ENCODE measurements at regions not wholly inside any gene's neighbourhood (a gene's known extent, or its start where the extent isn't known, plus 50 kb on each side); places are given as distances from the start of the nearest gene placed in this dataset.

DNA sequence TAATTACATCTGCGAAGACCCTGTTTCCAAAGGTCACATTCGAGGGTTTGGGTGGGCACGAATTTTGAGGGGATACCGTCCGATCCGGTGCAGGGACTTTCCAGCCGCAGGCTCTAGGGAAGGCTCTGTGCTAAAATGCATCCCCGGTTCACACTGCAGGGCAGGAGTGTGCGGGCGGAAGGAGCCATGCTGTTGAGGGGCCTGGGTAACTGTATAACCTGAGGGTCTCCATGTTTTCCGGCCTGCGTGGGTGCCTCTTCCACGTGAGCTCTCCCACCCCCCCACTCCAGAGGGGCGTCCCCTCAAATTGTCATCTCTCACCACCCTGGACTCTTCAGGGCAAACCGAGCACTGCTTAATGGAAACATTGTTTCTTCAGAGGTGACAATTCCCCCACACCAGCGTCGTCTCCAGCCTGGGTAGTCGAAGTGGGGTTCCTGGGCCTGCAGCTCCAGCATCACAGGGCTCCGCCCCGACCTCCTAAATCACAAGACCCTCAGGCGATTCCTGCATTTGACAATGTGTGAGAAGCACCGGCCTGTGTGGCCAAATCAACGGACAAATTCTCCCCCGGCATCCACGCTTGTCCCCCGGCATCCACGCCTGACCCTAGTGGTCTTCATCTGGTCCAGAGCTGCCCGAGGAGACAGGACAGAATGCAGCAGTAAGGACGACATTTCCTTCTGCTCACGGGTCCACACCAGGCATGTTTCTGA lies 51.2 kb downstream of the FOXL3 start:
- no peak for DNase-seq (ENCODE audit: low read depth, low spot score)

DNA sequence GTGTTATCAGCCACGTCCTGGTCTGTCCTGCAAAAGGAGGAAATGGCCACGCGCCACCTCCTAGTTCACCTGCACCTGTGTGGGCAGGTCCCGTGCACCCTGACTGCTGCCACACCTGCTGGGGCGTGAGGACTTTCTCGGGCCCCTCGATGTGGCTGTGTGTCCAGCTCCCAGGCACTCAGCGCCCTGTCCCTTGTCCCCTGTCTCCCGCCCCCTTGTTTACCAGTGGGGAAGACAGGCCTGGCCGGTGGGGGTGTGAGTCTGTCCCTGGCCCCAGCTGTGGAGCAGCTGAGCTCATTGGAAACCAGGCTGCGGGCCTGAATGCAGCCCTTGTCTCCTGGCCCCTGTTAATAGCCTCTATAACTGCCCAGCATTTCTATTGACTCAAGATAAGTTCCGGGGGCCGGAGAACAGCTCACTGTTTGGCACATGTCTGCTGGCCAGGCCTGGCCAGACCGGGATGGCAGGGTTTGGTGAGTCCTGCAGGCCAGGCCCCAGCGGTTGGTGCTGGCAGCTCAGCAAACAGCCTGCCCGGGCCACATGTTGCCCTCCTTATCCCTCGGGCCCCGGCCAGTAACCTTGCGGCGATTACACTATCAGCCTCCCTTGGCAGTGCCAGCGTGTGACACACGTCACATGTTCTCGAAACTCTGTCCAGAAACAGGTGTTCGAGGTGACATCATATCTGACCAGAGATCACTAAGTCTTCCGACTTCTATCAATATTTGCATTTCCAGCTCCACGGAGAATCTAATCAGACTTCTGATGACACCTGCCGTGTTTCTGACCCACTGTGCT lies 52.1 kb downstream of the FOXL3 start:
- no peak for DNase-seq (ENCODE audit: low read depth, low spot score)

DNA sequence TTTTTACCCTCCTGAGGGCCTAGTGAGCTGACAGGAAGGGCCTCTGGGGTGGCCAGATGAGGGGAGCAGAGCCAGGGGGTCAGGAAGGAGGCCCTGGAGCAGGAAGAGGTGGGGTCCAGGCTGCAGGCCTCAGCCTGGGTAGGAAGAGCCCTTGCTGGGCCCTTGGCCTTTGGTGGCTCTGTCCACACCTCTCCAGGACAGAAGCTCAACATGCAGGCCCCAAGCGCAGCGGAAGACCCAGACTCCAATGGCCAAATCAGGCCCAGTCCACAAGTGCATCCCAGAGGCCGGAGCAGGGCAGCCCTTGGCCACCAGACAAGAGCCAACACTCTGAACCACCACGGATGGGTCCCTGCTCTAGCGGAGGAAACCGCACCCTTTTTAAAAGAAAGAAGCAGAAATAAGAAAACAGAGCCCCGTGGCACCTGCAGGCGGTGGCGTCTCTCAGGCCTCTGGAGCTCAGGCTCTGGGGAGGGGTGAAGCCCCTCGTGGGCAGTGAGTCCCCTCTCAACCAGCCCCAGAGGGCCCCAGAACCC lies 52.8 kb downstream of the FOXL3 start:
- no peak for DNase-seq (ENCODE audit: low read depth, low spot score)

DNA sequence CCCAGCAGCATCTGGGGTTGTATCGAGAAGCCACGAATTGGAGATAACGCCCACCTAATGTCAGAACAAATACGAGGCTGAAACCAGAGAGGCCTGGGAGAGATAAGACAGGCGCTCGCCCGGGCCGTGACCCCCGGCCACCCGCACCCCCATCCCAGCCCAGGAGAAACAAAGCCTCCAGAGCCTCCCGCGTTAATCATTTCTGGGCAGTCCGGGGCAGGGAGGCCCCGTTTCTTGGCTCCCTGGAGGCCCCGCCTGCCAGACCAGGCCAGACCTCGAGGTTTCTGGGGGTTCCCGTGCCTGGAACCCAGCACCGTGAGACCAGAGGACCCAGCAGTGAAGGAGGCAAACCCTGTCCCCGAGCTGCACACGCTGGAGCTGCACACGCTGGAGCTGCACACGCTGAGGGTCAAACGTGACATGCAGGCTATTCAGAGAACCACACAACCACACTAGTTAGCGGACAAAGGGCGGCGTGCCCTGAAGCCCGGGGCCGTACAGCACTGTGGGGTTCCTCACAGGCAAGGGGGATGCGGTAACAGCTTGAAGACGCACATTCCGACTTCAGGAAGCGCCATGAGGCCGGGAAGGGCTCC lies 53.4 kb downstream of the FOXL3 start:
- DNase-seq (ENCODE audit: low read depth, low spot score): no peak

DNA sequence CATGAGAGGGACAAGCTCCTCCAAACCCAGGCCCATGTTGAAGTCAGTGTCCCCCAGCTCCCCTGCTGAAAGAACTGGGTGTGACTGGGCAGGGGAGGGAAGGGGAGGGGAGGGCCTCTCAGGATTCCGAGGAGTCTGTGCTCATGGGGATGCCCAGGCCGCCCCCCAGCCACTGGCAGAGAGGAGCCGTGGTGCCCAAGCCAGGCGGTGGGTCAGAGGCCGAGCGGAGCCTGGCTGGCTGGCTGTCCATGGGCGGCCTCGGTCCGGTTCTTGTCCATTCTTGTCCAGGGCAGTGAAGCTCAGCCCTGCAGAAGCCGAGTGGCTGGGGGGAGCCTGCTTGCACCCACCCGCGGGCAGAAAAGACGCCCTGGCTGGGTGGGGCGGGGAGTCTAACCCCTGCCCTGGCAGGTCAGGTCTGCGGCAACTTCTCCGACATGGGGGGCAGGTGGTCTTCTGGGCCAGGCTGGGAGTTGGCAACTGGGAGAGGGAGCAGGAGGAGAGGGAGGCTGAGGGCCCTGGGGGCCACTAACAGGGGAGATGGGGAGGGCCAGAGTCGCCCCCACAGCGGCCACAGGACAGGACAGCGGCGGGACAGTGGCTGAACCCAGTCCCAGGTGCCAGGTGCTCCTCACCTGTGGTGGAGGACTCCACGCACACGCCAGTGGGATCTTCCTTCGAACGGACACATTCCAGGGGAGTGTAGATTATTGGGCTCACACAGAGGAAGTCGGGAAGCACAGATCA lies 54.1 kb downstream of the FOXL3 start:
- no peak for DNase-seq (ENCODE audit: low read depth, low spot score)

DNA sequence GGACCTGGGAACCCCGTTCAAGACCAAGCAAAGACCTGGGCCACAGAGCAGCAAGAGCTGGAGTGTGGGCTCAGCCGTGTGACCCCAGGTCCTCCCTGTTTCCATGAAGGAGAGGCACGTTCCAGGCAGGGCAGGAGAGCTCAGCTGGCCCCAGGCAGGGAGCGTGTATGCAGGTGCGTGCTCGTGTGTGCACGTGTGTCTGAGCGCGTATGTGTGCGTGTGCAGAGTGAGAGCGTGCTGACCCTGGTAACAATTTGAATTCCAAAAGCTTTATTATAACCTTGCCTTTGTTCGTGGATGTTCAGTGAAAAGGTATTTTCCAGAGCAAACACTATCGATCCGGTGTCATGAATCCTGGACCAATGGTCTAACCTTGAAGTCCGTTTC lies 54.6 kb downstream of the FOXL3 start:
- DNase-seq (ENCODE audit: low read depth, low spot score): no peak

DNA sequence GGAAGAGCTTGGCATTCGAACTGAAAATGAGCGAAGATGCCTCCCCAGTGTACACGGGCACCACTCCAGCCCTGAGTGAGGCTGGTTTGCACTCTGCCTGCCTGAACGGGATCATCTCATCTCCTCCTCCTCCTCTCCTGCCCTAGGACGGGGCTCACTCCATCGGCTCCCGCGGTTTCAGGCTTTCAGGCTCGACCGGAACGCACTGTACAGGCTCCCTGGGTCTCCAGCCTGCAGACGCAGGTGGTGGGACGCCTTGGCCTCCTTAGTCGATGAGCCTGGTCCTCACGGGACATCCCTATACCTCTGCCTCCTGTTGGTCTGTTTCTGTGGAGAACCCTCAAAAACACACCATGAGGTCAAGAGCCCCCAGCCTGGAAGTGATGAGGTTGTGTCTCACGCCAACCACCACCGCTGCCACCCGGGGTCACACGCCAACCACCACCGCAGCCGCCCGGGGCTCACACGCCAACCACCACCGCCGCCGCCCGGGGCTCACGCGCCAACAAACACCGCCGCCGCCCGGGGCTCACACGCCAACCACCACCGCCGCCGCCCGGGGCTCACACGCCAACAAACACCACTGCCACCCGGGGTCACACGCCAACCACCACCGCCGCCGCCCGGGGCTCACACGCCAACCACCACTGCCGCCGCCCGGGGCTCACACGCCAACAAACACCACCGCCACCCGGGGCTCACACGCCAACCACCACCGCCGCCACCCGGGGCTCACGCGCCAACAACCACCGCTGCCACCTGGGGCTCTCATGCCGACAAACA lies 56.3 kb downstream of the FOXL3 start:
- DNase-seq (ENCODE audit: low read depth, low spot score): no peak

DNA sequence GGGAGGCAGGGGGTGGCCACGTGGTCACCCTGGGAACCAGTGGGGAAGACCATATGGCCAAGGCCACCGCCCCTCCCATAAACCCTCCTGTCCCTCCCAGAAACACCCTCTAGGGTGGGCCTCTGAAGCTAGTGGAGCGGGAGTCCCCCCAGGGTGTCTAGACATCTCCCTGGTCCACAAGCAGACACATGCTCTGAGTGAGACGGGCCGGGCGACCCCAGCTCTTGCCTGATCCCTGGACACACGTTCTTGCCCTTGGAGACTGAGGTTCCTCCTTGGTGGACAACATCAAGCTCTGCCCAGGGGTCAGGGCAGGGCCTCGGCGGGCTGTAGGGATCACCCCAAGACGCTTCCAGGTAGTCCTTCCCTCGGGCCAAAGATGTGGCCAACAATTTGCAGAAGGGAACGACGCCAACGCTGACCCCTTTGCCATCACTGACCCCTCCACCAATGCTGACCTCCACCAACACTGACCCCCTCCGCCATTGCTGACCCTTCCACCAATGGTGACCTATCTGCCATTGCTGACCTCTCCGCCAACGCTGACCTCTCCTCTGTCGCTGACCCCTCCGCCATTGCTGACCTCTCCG lies 57.1 kb downstream of the FOXL3 start:
- DNase-seq (ENCODE audit: low read depth, low spot score): no peak

DNA sequence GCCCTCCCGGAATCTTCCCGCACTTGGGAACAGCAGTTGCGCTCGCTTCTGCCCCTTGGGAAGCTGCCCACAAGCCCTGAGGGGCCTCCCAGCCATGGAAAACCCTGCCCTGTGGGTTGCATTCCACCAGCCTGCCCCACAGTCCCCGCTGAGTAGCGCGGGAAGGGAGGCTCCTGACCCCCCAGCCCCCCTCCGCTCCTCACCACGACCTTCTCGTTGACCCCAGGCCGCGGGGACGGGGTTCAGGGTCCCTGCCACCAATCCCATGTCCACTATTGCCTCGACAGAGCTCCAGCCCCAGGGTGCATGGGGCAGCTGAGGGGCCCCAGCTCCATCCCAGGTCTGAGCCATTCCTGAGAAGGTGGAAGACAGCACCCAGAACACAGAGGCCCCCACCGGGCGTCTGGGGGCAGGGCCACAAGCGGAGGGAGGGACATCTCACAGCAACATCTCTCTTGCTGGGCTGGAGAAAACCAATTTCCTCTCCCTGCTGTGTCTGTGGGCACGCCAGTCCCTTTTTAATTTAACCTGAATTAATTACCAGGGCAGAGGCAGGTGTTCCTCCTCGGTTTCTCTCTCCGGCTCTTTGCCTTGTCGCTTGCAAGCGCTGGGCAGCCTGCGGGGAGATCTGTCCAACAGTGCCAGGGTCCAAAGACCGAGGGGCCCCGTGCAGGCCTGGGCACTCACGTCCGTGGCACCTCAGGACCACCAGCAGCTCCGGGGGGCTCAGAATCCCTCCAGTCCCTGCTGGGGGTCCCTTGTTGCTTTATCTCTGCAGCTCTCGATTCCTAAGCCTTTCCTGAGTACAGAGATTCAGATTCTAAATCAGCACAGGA lies 57.9 kb downstream of the FOXL3 start:
- no peak for DNase-seq (ENCODE audit: low read depth, low spot score)

DNA sequence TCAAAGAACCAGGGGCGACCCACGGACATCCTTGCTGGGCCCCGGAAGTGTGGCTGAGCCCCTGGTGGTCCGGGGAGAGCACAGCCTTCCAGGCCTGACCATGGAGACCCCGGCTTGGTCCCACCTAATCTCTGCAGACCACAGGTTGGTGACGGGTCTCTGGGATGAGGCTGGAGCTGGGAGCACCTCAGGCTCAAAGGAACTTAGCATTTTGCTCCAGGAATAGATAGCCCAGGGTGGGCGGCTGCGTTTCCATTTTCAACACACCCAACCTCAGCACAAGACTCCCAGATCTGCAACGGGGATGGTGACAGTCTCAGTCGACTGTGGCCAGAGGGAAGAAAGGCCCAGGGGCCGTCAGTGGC lies 58.5 kb downstream of the FOXL3 start:
- DNase-seq (ENCODE audit: low read depth, low spot score): no peak

DNA sequence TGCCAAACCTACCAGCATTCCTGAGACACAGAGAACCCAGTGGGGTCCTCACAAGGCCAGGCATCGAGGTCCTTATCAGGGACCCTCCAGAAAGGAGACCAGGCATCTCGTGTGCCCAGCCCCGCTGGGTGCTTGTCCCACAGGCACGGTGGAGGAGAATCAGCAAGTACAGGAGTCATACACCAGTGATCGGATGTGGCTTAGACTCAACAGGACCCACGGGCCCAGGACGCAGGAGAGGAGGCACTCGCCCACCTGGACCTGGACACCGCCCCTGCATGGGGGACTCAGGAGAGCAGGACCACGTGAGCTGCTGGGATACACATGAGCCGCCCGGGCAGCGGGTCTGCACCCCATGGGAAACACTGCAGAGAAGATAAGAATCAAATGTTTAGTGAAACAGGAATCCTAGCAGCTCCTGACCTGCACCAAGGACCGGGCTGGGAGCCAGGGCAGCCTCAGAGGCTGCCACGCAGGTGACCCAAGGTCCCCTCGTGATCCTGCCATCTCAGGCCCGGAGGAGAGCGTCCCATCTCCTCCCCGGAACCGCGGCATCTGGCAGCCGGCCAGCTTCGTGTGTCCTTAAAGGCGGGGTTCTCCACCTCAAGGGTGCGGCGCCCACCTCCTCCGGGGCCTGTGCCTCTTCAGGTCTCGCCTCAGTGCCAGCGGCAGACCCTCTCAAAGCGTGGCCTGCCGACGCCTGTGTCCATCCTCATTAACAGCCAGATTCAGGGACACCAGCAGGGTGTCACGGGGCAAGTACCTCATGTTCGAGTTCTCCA lies 59.2 kb downstream of the FOXL3 start:
- DNase-seq (ENCODE audit: low read depth, low spot score): no peak

DNA sequence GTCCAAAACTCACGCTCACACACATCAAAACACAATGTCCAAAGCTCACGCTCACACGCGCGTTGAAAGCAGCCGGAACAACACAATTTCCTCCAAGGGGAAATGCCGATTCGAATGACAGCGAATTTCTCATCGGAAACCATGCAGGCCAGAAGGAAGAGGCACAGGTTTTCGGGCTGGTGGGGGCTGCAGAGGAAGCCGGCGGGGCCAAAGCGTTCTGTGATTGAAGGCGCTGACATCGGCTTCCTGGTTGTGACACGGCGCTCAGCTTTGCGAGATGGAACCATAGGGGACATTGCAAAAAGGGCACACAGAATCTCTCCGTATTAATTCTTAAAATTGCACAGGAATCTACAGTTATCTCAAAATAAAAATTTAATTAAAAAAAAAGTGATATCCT lies 61.3 kb downstream of the FOXL3 start:
- peak; percentile 32 for DNase-seq (ENCODE audit: low read depth, low spot score)

DNA sequence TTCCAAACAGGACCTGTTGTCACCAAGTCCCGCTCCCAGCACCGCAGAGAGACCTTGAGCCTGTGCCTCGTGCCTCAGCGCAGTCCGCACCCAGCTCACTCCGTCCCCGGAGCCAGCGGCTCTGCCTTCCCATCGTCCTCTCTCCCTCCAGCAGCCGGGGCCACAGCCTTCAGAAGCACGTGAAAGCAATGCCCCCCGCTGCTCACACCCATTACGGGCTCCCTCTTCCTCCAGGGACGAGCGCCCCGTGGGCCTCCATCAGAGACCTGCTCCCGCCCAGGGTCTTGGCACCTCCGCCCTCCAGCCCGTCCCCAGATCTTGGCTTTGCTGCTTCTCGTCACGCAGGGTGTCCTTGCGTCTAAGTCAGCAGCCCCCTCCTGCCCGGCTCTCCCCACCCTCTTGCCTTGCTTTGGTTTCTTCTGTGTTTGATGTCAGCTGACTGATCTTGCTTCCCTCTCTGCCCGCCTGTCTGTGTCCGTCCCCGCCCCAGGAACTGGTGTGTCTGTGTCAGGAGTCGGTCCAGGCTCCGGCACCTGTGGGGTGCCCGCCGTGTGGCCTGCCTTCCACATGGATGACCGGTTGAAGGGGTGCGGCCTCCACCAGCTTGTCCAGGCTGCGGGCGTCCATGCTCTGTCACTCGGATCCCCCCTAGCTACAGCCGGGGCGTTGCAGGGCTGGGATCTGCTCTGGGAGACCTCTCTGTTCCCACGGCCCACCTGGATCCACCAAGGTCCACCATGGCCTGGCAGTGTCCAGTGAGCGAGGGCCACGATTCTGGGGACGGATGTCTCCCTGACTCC lies 61.9 kb downstream of the FOXL3 start:
- no peak for DNase-seq (ENCODE audit: low read depth, low spot score)

DNA sequence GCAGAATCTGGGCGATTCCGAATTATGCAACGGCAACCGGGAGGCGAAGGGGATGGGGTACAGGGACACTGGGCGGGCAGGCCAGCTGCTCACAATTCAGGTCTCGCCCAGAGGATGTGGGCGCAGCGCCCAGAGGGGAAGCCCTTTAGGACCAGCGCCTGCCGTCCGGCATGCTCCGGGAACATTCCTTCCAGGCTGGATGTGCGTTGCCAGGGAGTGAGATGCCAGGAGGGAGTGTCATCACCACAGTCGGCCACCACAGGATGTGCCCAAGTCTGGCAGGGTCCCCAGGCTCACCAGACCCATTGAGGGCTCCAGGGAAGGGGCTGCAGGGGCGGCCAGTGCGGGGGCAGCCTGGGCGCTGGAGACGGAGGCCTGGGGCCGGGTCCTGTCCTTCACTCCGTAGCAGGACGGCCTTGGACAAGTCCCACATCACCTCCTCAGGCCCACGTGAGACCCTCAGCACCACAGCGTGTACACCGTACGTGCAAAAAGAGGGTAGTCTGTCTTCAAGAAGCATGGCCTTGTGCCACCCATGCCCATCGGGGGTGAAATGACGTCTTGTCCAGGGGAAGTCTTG lies 63.9 kb downstream of the FOXL3 start:
- DNase-seq (ENCODE audit: low read depth, low spot score): no peak

DNA sequence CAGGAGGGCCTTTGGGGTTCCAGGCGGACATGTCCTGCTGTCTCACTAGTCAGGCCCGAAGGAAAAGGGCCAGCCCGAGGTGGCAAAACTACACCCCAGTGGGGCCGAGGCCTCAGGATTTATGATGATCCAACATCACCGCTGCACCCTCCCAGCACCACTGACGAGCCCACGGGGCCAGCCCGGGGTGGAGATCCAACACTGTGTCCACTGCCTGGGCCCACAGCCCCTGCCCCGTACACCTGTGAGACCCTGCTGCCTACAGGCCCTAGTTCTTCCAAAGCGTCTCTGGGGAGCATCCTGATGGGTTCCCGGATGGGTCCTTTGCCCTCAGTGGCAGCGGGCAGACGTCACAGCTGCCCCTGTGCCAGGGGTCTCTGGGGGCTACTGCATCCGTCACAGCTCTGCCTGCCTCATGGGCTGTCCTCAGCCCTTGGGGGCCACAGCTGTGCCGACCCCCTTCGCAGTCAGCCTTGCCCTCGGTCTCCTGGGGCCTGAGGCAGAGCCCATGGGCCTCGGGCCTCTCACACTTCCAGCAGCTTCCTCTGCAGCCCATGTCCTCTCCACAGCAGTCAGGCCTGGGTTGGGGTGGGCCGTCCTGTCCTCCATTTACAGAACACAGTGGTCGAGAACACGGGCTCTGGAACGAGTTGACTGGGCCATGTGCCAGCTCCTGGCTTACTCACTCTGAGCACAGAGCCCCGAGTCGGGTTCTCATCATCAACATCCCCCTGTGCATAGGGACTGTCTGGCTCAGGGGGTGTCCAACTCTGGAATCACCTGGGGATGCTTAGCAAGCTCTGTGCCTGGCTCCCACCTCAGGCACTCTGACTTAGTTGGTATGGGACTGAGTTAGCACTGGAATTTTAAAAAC lies 64.9 kb downstream of the FOXL3 start:
- DNase-seq (ENCODE audit: low read depth, low spot score): no peak

DNA sequence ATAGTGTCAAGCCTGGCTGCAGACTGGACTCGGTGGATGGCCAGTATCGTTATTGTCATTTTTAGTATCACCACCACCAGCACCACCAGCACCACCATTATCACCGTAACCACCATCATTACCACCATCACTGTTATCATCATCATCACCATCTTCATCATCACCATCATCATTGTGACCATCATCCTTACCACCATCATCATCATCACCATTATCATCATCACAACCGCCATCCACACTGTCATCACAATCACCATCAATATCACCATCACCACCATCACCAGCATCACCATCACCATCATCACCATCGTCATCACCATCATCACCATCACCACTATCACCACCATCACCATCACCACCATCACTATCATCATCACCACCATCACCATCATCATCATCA lies 65.6 kb downstream of the FOXL3 start:
- DNase-seq (ENCODE audit: low read depth, low spot score): no peak

DNA sequence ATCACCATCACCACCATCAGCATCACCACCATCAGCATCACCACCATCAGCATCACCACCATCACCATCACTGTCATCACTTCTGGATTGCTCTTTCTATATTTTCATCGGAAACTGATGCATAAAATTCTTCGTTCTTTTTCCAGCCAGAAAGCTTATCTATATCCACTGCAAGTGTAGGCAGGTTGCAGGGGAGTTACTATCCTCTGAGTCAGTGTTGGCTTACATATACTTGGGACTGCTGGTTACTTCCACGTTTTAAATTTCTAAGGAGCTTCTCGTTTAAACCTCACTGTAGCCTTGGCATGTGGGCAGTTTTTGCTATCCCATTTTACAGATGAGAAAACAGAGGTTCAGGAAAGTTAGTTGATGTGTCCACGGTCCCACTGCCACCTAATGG lies 66.1 kb downstream of the FOXL3 start:
- DNase-seq (ENCODE audit: low read depth, low spot score): no peak
